Peyer's patch (tissue), 4 donors: ENCODE measurements at regions not wholly inside any gene's neighbourhood (a gene's known extent, or its start where the extent isn't known, plus 50 kb on each side); places are given as distances from the start of the nearest gene placed in this dataset.

Experiments
- CTCF ChIP-seq, 6 experiments: fragments of 450-650 bp in 4 of 6; fragments of 200-600 bp in 2 of 6; sonication (generic) in 1 of 6; IDR thresholded peaks; one replicate each; pipeline ENCODE4 v1.5.1; 2017 to 2019; ENCODE audit warnings: antibody characterized with exemption in 6 of 6, mild to moderate bottlenecking in 3 of 6, moderate library complexity in 1 of 6
- POLR2A ChIP-seq, 2 donors: fragments of 450-650 bp; IDR thresholded peaks; one replicate each; pipeline ENCODE4 v1.5.1; 2017; ENCODE audit warnings: antibody characterized with exemption in 2 of 2, mild to moderate bottlenecking in 2 of 2, moderate library complexity in 2 of 2

GRCh38 chr10:3396116-3396515, 223.5 kb upstream of the PITRM1 start:
- TF ChIP-seq CTCF (IDR thresholded peaks at IDR 0.05), result no peak
- TF ChIP-seq POLR2A (IDR thresholded peaks at IDR 0.05), result no peak
